ENCODE measurements at regions not wholly inside any gene's neighbourhood (a gene's known extent, or its start where the extent isn't known, plus 50 kb on each side); places are given as distances from the start of the nearest gene placed in this dataset.

- TF ChIP-seq, protein P1, sequence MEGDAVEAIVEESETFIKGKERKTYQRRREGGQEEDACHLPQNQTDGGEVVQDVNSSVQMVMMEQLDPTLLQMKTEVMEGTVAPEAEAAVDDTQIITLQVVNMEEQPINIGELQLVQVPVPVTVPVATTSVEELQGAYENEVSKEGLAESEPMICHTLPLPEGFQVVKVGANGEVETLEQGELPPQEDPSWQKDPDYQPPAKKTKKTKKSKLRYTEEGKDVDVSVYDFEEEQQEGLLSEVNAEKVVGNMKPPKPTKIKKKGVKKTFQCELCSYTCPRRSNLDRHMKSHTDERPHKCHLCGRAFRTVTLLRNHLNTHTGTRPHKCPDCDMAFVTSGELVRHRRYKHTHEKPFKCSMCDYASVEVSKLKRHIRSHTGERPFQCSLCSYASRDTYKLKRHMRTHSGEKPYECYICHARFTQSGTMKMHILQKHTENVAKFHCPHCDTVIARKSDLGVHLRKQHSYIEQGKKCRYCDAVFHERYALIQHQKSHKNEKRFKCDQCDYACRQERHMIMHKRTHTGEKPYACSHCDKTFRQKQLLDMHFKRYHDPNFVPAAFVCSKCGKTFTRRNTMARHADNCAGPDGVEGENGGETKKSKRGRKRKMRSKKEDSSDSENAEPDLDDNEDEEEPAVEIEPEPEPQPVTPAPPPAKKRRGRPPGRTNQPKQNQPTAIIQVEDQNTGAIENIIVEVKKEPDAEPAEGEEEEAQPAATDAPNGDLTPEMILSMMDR (IDR thresholded peaks at IDR 0.05; ENCODE audit: control insufficient read depth, extremely low read depth, insufficient read depth): no peak
- DNase-seq (ENCODE audit: low read depth): no peak
- H3K4me3 ChIP-seq (ENCODE audit: low read depth, low read length): no peak overlapping the region
Observed at GRCh38 chr2:15040429-15041084, 408.0 kb downstream of the LRATD1 start.

DNA sequence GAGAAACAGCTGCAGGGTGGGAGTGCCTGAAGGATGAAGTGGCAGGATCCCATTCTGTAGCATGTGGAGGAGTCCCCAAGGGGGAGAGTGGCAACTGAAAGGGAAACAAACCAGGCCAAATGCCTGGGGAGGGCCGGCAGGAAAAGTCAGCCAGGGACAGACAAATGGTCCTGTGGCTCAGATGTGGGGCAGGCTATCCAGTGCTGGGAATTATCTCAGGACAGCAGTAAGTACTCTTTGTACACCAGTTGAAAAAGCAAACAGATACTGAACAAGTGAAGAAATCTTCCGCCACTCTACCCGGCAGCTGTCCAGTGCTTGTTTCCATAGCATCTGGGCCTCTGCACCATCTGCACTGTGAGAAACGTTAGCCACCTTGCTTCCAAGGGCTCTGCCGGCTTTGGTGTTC lies 408.9 kb downstream of the LRATD1 start:
- TF ChIP-seq, protein P1 (IDR thresholded peaks at IDR 0.05; ENCODE audit: control insufficient read depth, extremely low read depth, insufficient read depth): no peak
- DNase-seq (ENCODE audit: low read depth): no peak
- H3K4me3 ChIP-seq (ENCODE audit: low read depth, low read length): no peak overlapping the region

- no peak for DNase-seq (ENCODE audit: low read depth)
- H3K4me3 ChIP-seq (ENCODE audit: low read depth, low read length): no peak overlapping the region
- TF ChIP-seq, protein P1 (IDR thresholded peaks at IDR 0.05; ENCODE audit: control insufficient read depth, extremely low read depth, insufficient read depth): no peak
Observed at GRCh38 chr2:15042801-15043217, 410.3 kb downstream of the LRATD1 start.

- TF ChIP-seq, protein P1 (IDR thresholded peaks at IDR 0.05; ENCODE audit: control insufficient read depth, extremely low read depth, insufficient read depth): no peak
- DNase-seq (ENCODE audit: low read depth): no peak
- H3K4me3 ChIP-seq (ENCODE audit: low read depth, low read length): no peak overlapping the region
Observed at GRCh38 chr2:15043336-15044058, 411.0 kb downstream of the LRATD1 start.

DNA sequence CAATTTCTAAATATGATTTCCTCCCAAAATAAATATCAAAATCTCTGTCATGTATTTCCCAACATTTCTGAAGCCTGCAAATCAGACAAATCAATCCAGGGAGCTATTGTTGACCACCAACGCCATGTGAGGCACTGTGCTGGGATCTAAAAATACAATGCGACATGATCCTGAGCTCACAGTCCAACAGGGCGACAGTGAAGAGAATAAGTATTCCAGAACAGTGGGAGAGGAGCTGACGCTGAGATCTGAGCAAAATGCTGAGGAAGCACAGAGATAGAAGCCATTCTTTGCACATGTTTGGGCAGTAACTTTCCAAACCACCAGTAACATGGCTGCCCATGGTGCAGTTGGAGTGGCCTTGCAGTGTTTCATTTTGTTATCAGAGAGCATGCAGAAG lies 412.5 kb downstream of the LRATD1 start:
- DNase-seq (ENCODE audit: low read depth): no peak
- H3K4me3 ChIP-seq (ENCODE audit: low read depth, low read length): no peak overlapping the region
- TF ChIP-seq, protein P1 (IDR thresholded peaks at IDR 0.05; ENCODE audit: control insufficient read depth, extremely low read depth, insufficient read depth): no peak

DNA sequence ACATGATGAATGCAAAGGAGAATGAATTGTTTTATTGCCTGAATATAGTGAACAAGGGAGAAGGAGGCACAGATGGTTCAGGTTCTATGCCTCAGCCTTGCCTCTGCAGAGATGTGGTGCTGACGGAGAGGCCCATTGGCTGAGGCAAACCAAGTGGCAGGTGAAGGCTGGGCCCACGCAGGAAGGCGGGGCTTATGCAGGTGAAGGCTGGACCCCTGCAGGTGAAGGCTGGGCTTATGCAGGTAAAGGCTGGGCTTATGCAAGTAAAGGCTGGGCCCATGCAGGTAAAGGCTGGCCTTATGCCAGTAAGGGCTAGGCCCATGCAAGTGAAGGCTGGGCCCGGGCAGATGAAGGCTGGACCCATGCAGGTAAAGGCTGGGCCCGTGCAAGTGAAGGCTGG lies 414.7 kb downstream of the LRATD1 start:
- no peak for DNase-seq (ENCODE audit: low read depth)
- TF ChIP-seq, protein P1 (IDR thresholded peaks at IDR 0.05; ENCODE audit: control insufficient read depth, extremely low read depth, insufficient read depth): no peak
- H3K4me3 ChIP-seq (ENCODE audit: low read depth, low read length): no peak overlapping the region
